Kidney (tissue), 13 donors: ENCODE measurements at regions not wholly inside any gene's neighbourhood (a gene's known extent, or its start where the extent isn't known, plus 50 kb on each side); places are given as distances from the start of the nearest gene placed in this dataset.

ENCODE experiments used
- DNase-seq, 5 donors: peaks; one replicate each; pipeline ENCODE4 v3.0.0-alpha.2; 2013 to 2020
- FAIRE-seq: peaks from 2 replicates; lab custom pipeline; 2012; peaks lifted over from hg19 to GRCh38; lab: Jason Lieb, UNC
- H3K27ac ChIP-seq, 2 donors: one replicate each; pipeline ENCODE4 v1.7.0; 2013; ENCODE audit warnings: low read depth in 2 of 2, low read length in 2 of 2, inconsistent platforms in 1 of 2
- H3K27me3 ChIP-seq: one replicate; pipeline ENCODE4 v1.7.1; 2013; ENCODE audit warnings: low read length, inconsistent platforms; ENCODE audit not compliant: control insufficient read depth, insufficient read depth
- H3K36me3 ChIP-seq, 3 donors: one replicate each; pipeline versions ENCODE4 v1.7.0 to v1.7.1; 2013; ENCODE audit warnings: low read length in 3 of 3, control low read depth in 1 of 3, inconsistent platforms in 1 of 3; ENCODE audit not compliant: insufficient read depth in 3 of 3, control insufficient read depth in 2 of 3
- H3K4me1 ChIP-seq, 3 donors: one replicate each; pipeline versions ENCODE4 v1.7.0 to v1.7.1; 2013; ENCODE audit warnings: low read length in 3 of 3, inconsistent platforms in 1 of 3, low read depth in 1 of 3; ENCODE audit not compliant: control insufficient read depth in 2 of 3, insufficient read depth in 2 of 3
- H3K4me3 ChIP-seq, 3 donors: one replicate each; pipeline versions ENCODE4 v1.7.0 to v1.8.1; 2013; ENCODE audit warnings: low read length in 3 of 3, control low read depth in 1 of 3, inconsistent platforms in 1 of 3
- H3K9ac ChIP-seq, 3 donors: one replicate each; pipeline versions ENCODE4 v1.7.0 to v1.7.1; 2013; ENCODE audit warnings: low read length in 3 of 3, control low read depth in 1 of 3, inconsistent platforms in 1 of 3
- H3K9me3 ChIP-seq, 3 donors: one replicate each; pipeline versions ENCODE4 v1.7.0 to v1.7.1; 2013; ENCODE audit warnings: low read length in 3 of 3, control low read depth in 1 of 3, inconsistent platforms in 1 of 3; ENCODE audit not compliant: control insufficient read depth in 2 of 3, insufficient read depth in 1 of 3
- CTCF ChIP-seq: IDR thresholded peaks from 3 replicates; pipeline ENCODE4 v1.5.1; 2012; ENCODE audit warnings: mild to moderate bottlenecking, moderate library complexity, borderline replicate concordance; ENCODE audit not compliant: insufficient read depth; ENCODE audit errors: extremely low read depth
- intact Hi-C: fragments of 100-400 bp; cut with DNase I; formaldehyde crosslinking; loops from one replicate; pipeline ENCODE4 v1.11.1; 2022
- donor health status: control.
- donor health status: control.
- donor health status: control.
- donor health status: control.
- donor health status: control.
- donor health status: DM: yes; HTN: yes; CAD: no.
- donor health status: Normal renal cell carcinoma (clear cell type).

- no peaks in the 10 kb centered on the region for H3K36me3 ChIP-seq
- no peak overlapping the region for H3K4me3 ChIP-seq
- H3K27ac ChIP-seq, result no peak overlapping the region
- no peak for DNase-seq
- intact Hi-C loops, result no loop called here
- no peak for FAIRE-seq
- H3K27me3 ChIP-seq, result no peaks in the 10 kb centered on the region
- no peak for TF ChIP-seq CTCF
- H3K9ac ChIP-seq, result no peak overlapping the region
- peaks cover 0 to under 1% (median 0%) of the 10 kb centered on the region in 3 donors for H3K9me3 ChIP-seq
- no peaks in the 10 kb centered on the region for H3K4me1 ChIP-seq
These were observed 108.4 kb downstream of the SINHCAF start for GRCh38 chr12:31217356-31218130.

- H3K36me3 ChIP-seq, result no peaks in the 10 kb centered on the region
- FAIRE-seq (no peak), DNase-seq (no peak)
- intact Hi-C loops, result no loop called here
- no peak for TF ChIP-seq CTCF
- no peak overlapping the region for H3K9ac ChIP-seq
- H3K4me1 ChIP-seq, result no peaks in the 10 kb centered on the region
- no peak overlapping the region for H3K4me3 ChIP-seq
- H3K27ac ChIP-seq, result no peak overlapping the region
- no peaks in the 10 kb centered on the region for H3K27me3 ChIP-seq
- H3K9me3 ChIP-seq, result no peaks in the 10 kb centered on the region
These were observed 107.5 kb downstream of the SINHCAF start for GRCh38 chr12:31218203-31219025.

GRCh38 chr12:31219521-31219920 lies 106.4 kb downstream of the SINHCAF start:
- Histone ChIP-seq H3K27me3 (no peaks in the 10 kb centered on the region), H3K4me1 (no peaks in the 10 kb centered on the region), H3K9me3 (no peaks in the 10 kb centered on the region), H3K9ac (no peak overlapping the region), H3K36me3 (no peaks in the 10 kb centered on the region), H3K27ac (no peak overlapping the region), H3K4me3 (no peak overlapping the region)
- FAIRE-seq, result no peak
- TF ChIP-seq CTCF, result no peak
- intact Hi-C loops, result no loop called here
- DNase-seq, result no peak
